ENCODE measurements at regions not wholly inside any gene's neighbourhood (a gene's known extent, or its start where the extent isn't known, plus 50 kb on each side); places are given as distances from the start of the nearest gene placed in this dataset.

GRCh38 chr13:39202746-39203145 lies 164.5 kb downstream of the NHLRC3 start:
- TF ChIP-seq, protein P1, sequence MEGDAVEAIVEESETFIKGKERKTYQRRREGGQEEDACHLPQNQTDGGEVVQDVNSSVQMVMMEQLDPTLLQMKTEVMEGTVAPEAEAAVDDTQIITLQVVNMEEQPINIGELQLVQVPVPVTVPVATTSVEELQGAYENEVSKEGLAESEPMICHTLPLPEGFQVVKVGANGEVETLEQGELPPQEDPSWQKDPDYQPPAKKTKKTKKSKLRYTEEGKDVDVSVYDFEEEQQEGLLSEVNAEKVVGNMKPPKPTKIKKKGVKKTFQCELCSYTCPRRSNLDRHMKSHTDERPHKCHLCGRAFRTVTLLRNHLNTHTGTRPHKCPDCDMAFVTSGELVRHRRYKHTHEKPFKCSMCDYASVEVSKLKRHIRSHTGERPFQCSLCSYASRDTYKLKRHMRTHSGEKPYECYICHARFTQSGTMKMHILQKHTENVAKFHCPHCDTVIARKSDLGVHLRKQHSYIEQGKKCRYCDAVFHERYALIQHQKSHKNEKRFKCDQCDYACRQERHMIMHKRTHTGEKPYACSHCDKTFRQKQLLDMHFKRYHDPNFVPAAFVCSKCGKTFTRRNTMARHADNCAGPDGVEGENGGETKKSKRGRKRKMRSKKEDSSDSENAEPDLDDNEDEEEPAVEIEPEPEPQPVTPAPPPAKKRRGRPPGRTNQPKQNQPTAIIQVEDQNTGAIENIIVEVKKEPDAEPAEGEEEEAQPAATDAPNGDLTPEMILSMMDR (IDR thresholded peaks at IDR 0.05; ENCODE audit: low read depth, low read length) = no peak
- no peak for TF ChIP-seq EZH2phosphoT487 (IDR thresholded peaks at IDR 0.05; ENCODE audit: low read depth)
